ENCODE measurements at regions not wholly inside any gene's neighbourhood (a gene's known extent, or its start where the extent isn't known, plus 50 kb on each side); places are given as distances from the start of the nearest gene placed in this dataset.

- no peak for DNase-seq (ENCODE audit: low read depth)
Measured at GRCh38 chr15:66615846-66616245, 50.0 kb upstream of the LCTL start.

GRCh38 chr15:66617137-66618090, 51.6 kb upstream of the LCTL start:
- DNase-seq (ENCODE audit: low read depth): no peak

- DNase-seq (ENCODE audit: low read depth): no peak
Measured at GRCh38 chr15:66619152-66619903, 53.5 kb upstream of the LCTL start.

- no peak for DNase-seq (ENCODE audit: low read depth)
Measured at GRCh38 chr15:66620341-66620740, 54.5 kb upstream of the LCTL start.

- no peak for DNase-seq (ENCODE audit: low read depth)
Measured at GRCh38 chr15:66620744-66621344, 55.0 kb upstream of the LCTL start.

- no peak for DNase-seq (ENCODE audit: low read depth)
Measured at GRCh38 chr15:66621491-66622467, 56.0 kb upstream of the LCTL start.

GRCh38 chr15:66622591-66623022, 56.8 kb upstream of the LCTL start:
- DNase-seq (ENCODE audit: low read depth): peak; percentile 21

- DNase-seq (ENCODE audit: low read depth): no peak
Measured at GRCh38 chr15:66623801-66624453, 58.1 kb upstream of the LCTL start.

- no peak for DNase-seq (ENCODE audit: low read depth)
Measured at GRCh38 chr15:66625531-66625930, 59.7 kb upstream of the LCTL start.

GRCh38 chr15:66625974-66626373, 60.2 kb upstream of the LCTL start:
- no peak for DNase-seq (ENCODE audit: low read depth)

- no peak for DNase-seq (ENCODE audit: low read depth)
Measured at GRCh38 chr15:66628976-66629723, 63.4 kb upstream of the LCTL start.

- DNase-seq (ENCODE audit: low read depth): no peak
Measured at GRCh38 chr15:66629817-66630576, 64.2 kb upstream of the LCTL start.

- no peak for DNase-seq (ENCODE audit: low read depth)
Measured at GRCh38 chr15:66630801-66631351, 65.1 kb upstream of the LCTL start.

- DNase-seq (ENCODE audit: low read depth): no peak
Measured at GRCh38 chr15:66631616-66632263, 65.9 kb upstream of the LCTL start.

GRCh38 chr15:66633041-66633937, 67.5 kb upstream of the LCTL start:
- no peak for DNase-seq (ENCODE audit: low read depth)

GRCh38 chr15:66633938-66634250, 68.1 kb upstream of the LCTL start:
- no peak for DNase-seq (ENCODE audit: low read depth)

GRCh38 chr15:66634540-66634939, 67.5 kb upstream of the SMAD6 start:
- DNase-seq (ENCODE audit: low read depth): no peak

GRCh38 chr15:66635006-66635405, 67.0 kb upstream of the SMAD6 start:
- DNase-seq (ENCODE audit: low read depth): no peak

Measured in GM04503 (cell line).